PC-9 (cell line): ENCODE measurements at regions not wholly inside any gene's neighbourhood (a gene's known extent, or its start where the extent isn't known, plus 50 kb on each side); places are given as distances from the start of the nearest gene placed in this dataset.

Source experiments
- BruUV-seq: library from RNA; stranded (reverse); fragments of 400-500 nt; replicated peaks from 2 replicates; lab custom pipeline; 2021; lab: Mats Ljungman, UMichigan
- CTCF ChIA-PET: fragments of 300-600 bp; sonication (Branson Sonifier 250); formaldehyde crosslinking; loops from one replicate; lab custom pipeline; 2022; ENCODE audit warnings: antibody characterized with exemption; lab: Charles Lee
- POLR2A ChIA-PET: fragments of 300-600 bp; sonication (Branson Sonifier 250); formaldehyde crosslinking; loops from one replicate; lab custom pipeline; 2022; ENCODE audit warnings: antibody characterized with exemption; ENCODE audit not compliant: unreplicated experiment; lab: Charles Lee
- DNase-seq, 2 experiments: peaks; one replicate each; pipeline versions ENCODE4 v3.0.0 to v3.0.0-alpha.2; 2015 to 2022; ENCODE audit warnings: mixed read lengths in 1 of 2
- H2AFZ ChIP-seq: fragments of 200-600 bp; sonication (generic); 2 replicates; pipeline ENCODE4 v1.8.1; 2017; ENCODE audit warnings: antibody characterized with exemption
- H3F3A ChIP-seq: fragments of 200-600 bp; sonication (generic); 2 replicates; pipeline ENCODE4 v1.8.1; 2017; ENCODE audit warnings: antibody characterized with exemption, mild to moderate bottlenecking, low read depth; ENCODE audit not compliant: insufficient read depth
- H3K27ac ChIP-seq: fragments of 200-600 bp; sonication (generic); 2 replicates; pipeline ENCODE4 v1.6.1; 2016; ENCODE audit warnings: mixed run types
- H3K27me3 ChIP-seq: fragments of 200-600 bp; sonication (generic); 2 replicates; pipeline ENCODE4 v1.6.1; 2016; ENCODE audit warnings: low read depth, mixed run types; ENCODE audit not compliant: insufficient read depth
- H3K36me3 ChIP-seq: fragments of 200-600 bp; sonication (generic); 2 replicates; pipeline ENCODE4 v1.6.1; 2016; ENCODE audit warnings: low read depth, mixed run types
- H3K4me1 ChIP-seq: fragments of 200-600 bp; sonication (generic); replicated peaks from 2 replicates; pipeline ENCODE4 v1.6.1; 2016; ENCODE audit warnings: mixed run types; ENCODE audit not compliant: insufficient read depth
- H3K4me2 ChIP-seq: fragments of 200-600 bp; sonication (generic); 2 replicates; pipeline ENCODE4 v1.6.1; 2017; ENCODE audit warnings: mixed run types
- H3K4me3 ChIP-seq: fragments of 200-600 bp; sonication (generic); 2 replicates; pipeline ENCODE4 v1.6.1; 2016; ENCODE audit warnings: mixed run types
- H3K79me2 ChIP-seq: fragments of 200-600 bp; sonication (generic); 2 replicates; pipeline ENCODE4 v1.6.1; 2017; ENCODE audit warnings: low read depth, mixed run types
- H3K9me2 ChIP-seq: fragments of 200-600 bp; sonication (generic); 2 replicates; pipeline ENCODE4 v1.8.1; 2017; ENCODE audit warnings: mild to moderate bottlenecking; ENCODE audit not compliant: insufficient read depth
- H3K9me3 ChIP-seq: fragments of 200-600 bp; sonication (generic); 2 replicates; pipeline ENCODE4 v1.8.1; 2016; ENCODE audit warnings: low read depth; ENCODE audit not compliant: insufficient read depth
- H4K20me1 ChIP-seq: fragments of 200-600 bp; sonication (generic); 2 replicates; pipeline ENCODE4 v1.8.1; 2017; ENCODE audit not compliant: insufficient read depth
- EZH2 ChIP-seq: fragments of 200-600 bp; sonication (generic); IDR thresholded peaks from 2 replicates; pipeline ENCODE4 v1.8.0; 2017; ENCODE audit warnings: antibody characterized with exemption, low read depth
- intact Hi-C: fragments of 100-400 bp; cut with micrococcal nuclease; formaldehyde crosslinking; loops from one replicate; pipeline ENCODE4 v1.10.0; 2022; ENCODE audit not compliant: unreplicated experiment
- TF ChIP-seq, protein P1 (sequence below): fragments of 200-600 bp; sonication (generic); conservative IDR thresholded peaks from 2 replicates; pipeline ENCODE4 v1.6.1; 2017; ENCODE audit warnings: mixed run types, antibody characterized with exemption, mild to moderate bottlenecking, moderate library complexity

DNA sequence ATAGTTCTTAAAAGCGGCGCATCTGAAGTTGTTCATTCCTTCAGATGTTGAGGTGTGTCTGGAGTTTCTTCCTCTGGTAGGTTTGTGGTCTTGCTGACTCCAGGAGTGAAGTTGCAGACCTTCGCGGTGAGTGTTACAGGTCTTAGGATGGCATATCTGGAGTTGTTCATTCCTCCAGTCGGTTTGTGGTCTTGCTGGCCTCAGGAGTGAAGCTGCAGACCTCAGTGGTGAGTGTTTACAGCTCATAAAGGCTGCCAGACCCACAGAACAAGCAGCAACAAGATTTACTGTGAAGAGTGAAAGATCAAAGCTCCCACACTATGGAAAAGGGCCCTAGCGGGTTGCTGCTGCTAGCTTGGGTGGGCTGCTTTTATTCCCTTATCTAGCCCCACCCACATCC, 201.7 kb upstream of the PDGFD start:
- H3K36me3 ChIP-seq = no peaks in the 10 kb centered on the region
- CTCF ChIA-PET = no interaction called here
- H3K9me2 ChIP-seq = no peaks in the 10 kb centered on the region
- H2AFZ ChIP-seq = no peak overlapping the region
- no peak for DNase-seq
- H3K4me3 ChIP-seq = no peak overlapping the region
- TF ChIP-seq EZH2 = no peak
- TF ChIP-seq, protein P1, sequence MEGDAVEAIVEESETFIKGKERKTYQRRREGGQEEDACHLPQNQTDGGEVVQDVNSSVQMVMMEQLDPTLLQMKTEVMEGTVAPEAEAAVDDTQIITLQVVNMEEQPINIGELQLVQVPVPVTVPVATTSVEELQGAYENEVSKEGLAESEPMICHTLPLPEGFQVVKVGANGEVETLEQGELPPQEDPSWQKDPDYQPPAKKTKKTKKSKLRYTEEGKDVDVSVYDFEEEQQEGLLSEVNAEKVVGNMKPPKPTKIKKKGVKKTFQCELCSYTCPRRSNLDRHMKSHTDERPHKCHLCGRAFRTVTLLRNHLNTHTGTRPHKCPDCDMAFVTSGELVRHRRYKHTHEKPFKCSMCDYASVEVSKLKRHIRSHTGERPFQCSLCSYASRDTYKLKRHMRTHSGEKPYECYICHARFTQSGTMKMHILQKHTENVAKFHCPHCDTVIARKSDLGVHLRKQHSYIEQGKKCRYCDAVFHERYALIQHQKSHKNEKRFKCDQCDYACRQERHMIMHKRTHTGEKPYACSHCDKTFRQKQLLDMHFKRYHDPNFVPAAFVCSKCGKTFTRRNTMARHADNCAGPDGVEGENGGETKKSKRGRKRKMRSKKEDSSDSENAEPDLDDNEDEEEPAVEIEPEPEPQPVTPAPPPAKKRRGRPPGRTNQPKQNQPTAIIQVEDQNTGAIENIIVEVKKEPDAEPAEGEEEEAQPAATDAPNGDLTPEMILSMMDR = no peak
- 0 out of 2 replicates have a peak, but pooled peaks cover 3% of the 10 kb centered on the region for H3F3A ChIP-seq
- POLR2A ChIA-PET = no interaction called here
- no peak overlapping the region for H3K27ac ChIP-seq
- peaks cover 8% of the 10 kb centered on the region; the same call in 1 of the 2 replicates for H3K9me3 ChIP-seq
- no peaks in the 10 kb centered on the region for H3K79me2 ChIP-seq
- intact Hi-C loops = no loop called here
- no peak overlapping the region for H3K4me2 ChIP-seq
- BruUV-seq = no TSS peak
- no peaks in the 10 kb centered on the region for H4K20me1 ChIP-seq
- H3K27me3 ChIP-seq = no peaks in the 10 kb centered on the region
- H3K4me1 ChIP-seq = no peaks in the 10 kb centered on the region

GRCh38 chr11:104361975-104362374, 198.0 kb upstream of the PDGFD start:
- Histone ChIP-seq H3F3A (0 out of 2 replicates have a peak, but pooled peaks cover 3% of the 10 kb centered on the region), H4K20me1 (no peaks in the 10 kb centered on the region), H3K4me1 (0 out of 2 replicates have a peak, but pooled peaks cover 3% of the 10 kb centered on the region), H3K27ac (no peak overlapping the region), H3K36me3 (no peaks in the 10 kb centered on the region), H2AFZ (0 out of 2 replicates have a peak overlapping the region, but pooled peaks have one; percentile 36), H3K4me3 (no peak overlapping the region), H3K4me2 (no peak overlapping the region), H3K27me3 (no peaks in the 10 kb centered on the region), H3K79me2 (no peaks in the 10 kb centered on the region), H3K9me3 (0 out of 2 replicates have a peak, but pooled peaks cover 5% of the 10 kb centered on the region), H3K9me2 (no peaks in the 10 kb centered on the region; the same call in 1 of the 2 replicates)
- DNase-seq = no peak
- CTCF ChIA-PET = no interaction called here
- BruUV-seq = no TSS peak
- intact Hi-C loops = no loop called here
- TF ChIP-seq EZH2 = no peak
- TF ChIP-seq, protein P1 = no peak
- POLR2A ChIA-PET = no interaction called here

DNA sequence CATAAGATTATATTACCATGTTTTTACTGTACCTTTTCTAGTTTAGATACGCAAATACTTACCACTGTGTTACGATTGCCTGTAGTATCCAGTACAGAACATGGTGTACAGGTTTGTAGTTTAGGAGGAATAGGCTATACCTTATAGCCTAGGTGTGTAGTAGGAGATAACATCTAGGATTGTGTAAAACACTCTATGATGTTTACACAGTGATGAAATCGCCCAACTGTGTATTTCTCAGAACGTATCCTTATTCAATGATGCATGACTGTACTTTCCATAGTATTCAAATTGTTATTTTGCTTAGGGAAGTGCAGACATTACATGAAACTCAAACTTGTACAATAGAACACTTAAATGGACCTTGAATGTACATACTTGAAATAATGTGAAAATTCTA, 188.1 kb upstream of the PDGFD start:
- Histone ChIP-seq H3K27ac (no peak overlapping the region), H3F3A (no peaks in the 10 kb centered on the region), H3K79me2 (no peaks in the 10 kb centered on the region), H3K9me2 (no peaks in the 10 kb centered on the region), H4K20me1 (no peaks in the 10 kb centered on the region), H3K4me1 (no peaks in the 10 kb centered on the region), H2AFZ (no peak overlapping the region), H3K9me3 (peaks cover 10% of the 10 kb centered on the region; the same call in 1 of the 2 replicates), H3K36me3 (no peaks in the 10 kb centered on the region), H3K4me2 (no peak overlapping the region), H3K4me3 (no peak overlapping the region), H3K27me3 (no peaks in the 10 kb centered on the region)
- POLR2A ChIA-PET = no interaction called here
- peak in 1 of 2 experiments; percentile 82 for DNase-seq
- no TSS peak for BruUV-seq
- TF ChIP-seq EZH2 = no peak
- TF ChIP-seq, protein P1 = no peak
- CTCF ChIA-PET = no interaction called here
- intact Hi-C loops = no loop called here
